ENCODE measurements at regions not wholly inside any gene's neighbourhood (a gene's known extent, or its start where the extent isn't known, plus 50 kb on each side); places are given as distances from the start of the nearest gene placed in this dataset.

GRCh38 chr2:192424243-192424642 lies 229.5 kb upstream of the TMEFF2 start:
- Mint-ChIP-seq H3K9me3 (peaks cover 0 to 12% (median 3%) of the 10 kb centered on the region in 7 donors), H3K27ac (no peak overlapping the region), H3K27me3 (ENCODE audit: low read depth in 3 of 3) (peaks cover 0 to 2% (median 0%) of the 10 kb centered on the region in 3 donors), H3K36me3 (no peaks in the 10 kb centered on the region), H3K4me3 (no peak overlapping the region), H3K4me1 (no peaks in the 10 kb centered on the region)
- H3K4me1 ChIP-seq (ENCODE audit: control insufficient read depth in 1 of 2, insufficient read depth in 2 of 2, low read length in 2 of 2), result no peaks in the 10 kb centered on the region
- no peaks in the 10 kb centered on the region for H4K20me1 ChIP-seq (ENCODE audit: insufficient read depth, low read length)
- H3K9ac ChIP-seq (ENCODE audit: insufficient read depth, low read length, poor library complexity, severe bottlenecking), result no peak overlapping the region
- peaks cover 9 to 12% of the 10 kb centered on the region in 2 donors for H3K9me3 ChIP-seq (replicated peaks in 1 of 2; ENCODE audit: control insufficient read depth in 1 of 2, insufficient read depth in 1 of 2, low read length in 2 of 2)
- H3K4me3 ChIP-seq (replicated peaks in 1 of 3; ENCODE audit: low read depth in 2 of 3, low read length in 3 of 3), result no peak overlapping the region
- H3K27me3 ChIP-seq (ENCODE audit: control insufficient read depth in 2 of 2, insufficient read depth in 2 of 2, low read length in 2 of 2), result no peaks in the 10 kb centered on the region
- H3K27ac ChIP-seq (ENCODE audit: low read depth in 1 of 2, low read length in 2 of 2), result no peak overlapping the region
- WGBS (ENCODE audit: insufficient coverage), result 94% methylated on average over 2 of the region's 4 CpGs
- intact Hi-C loops (cut with micrococcal nuclease), result no loop called here
- no peak overlapping the region for H2AFZ ChIP-seq (ENCODE audit: insufficient read depth, low read depth, low read length, poor library complexity, severe bottlenecking)
- no peaks in the 10 kb centered on the region for H3K36me3 ChIP-seq (replicated peaks in 1 of 2; ENCODE audit: control insufficient read depth in 1 of 2, insufficient read depth in 2 of 2, low read length in 2 of 2)
- no peaks in the 10 kb centered on the region for H3K79me2 ChIP-seq (ENCODE audit: insufficient read depth, low read length)
- H3K4me2 ChIP-seq (replicated peaks; ENCODE audit: extremely low read depth, low read length, poor library complexity, severe bottlenecking), result no peak overlapping the region
- DNase-seq, result no peak
- TF ChIP-seq CTCF (IDR thresholded peaks at IDR 0.05), result no peak

- Histone ChIP-seq H3K27ac (ENCODE audit: low read depth in 1 of 2, low read length in 2 of 2) (no peak overlapping the region), H3K4me2 (replicated peaks; ENCODE audit: extremely low read depth, low read length, poor library complexity, severe bottlenecking) (no peak overlapping the region), H3K36me3 (replicated peaks in 1 of 2; ENCODE audit: control insufficient read depth in 1 of 2, insufficient read depth in 2 of 2, low read length in 2 of 2) (no peaks in the 10 kb centered on the region), H3K4me1 (ENCODE audit: control insufficient read depth in 1 of 2, insufficient read depth in 2 of 2, low read length in 2 of 2) (no peaks in the 10 kb centered on the region), H3K27me3 (ENCODE audit: control insufficient read depth in 2 of 2, insufficient read depth in 2 of 2, low read length in 2 of 2) (no peaks in the 10 kb centered on the region), H3K79me2 (ENCODE audit: insufficient read depth, low read length) (no peaks in the 10 kb centered on the region), H3K4me3 (replicated peaks in 1 of 3; ENCODE audit: low read depth in 2 of 3, low read length in 3 of 3) (no peak overlapping the region), H4K20me1 (ENCODE audit: insufficient read depth, low read length) (no peaks in the 10 kb centered on the region), H3K9ac (ENCODE audit: insufficient read depth, low read length, poor library complexity, severe bottlenecking) (no peak overlapping the region), H2AFZ (ENCODE audit: insufficient read depth, low read depth, low read length, poor library complexity, severe bottlenecking) (no peak overlapping the region), H3K9me3 (replicated peaks in 1 of 2; ENCODE audit: control insufficient read depth in 1 of 2, insufficient read depth in 1 of 2, low read length in 2 of 2) (peaks cover 7 to 10% of the 10 kb centered on the region in 2 donors)
- intact Hi-C loops (cut with micrococcal nuclease), result no loop called here
- peaks cover 0 to 12% (median 5%) of the 10 kb centered on the region in 7 donors for H3K9me3 Mint-ChIP-seq
- no peak overlapping the region for H3K4me3 Mint-ChIP-seq
- H3K27ac Mint-ChIP-seq, result no peak overlapping the region
- WGBS (ENCODE audit: insufficient coverage), result no CpG with 5 or more reads among the region's 2 CpGs
- DNase-seq, result no peak
- H3K36me3 Mint-ChIP-seq, result no peaks in the 10 kb centered on the region
- H3K4me1 Mint-ChIP-seq, result no peaks in the 10 kb centered on the region
- TF ChIP-seq CTCF (IDR thresholded peaks at IDR 0.05), result no peak
- peaks cover 0 to 2% (median 0%) of the 10 kb centered on the region in 3 donors for H3K27me3 Mint-ChIP-seq (ENCODE audit: low read depth in 3 of 3)
These were observed 225.1 kb upstream of the TMEFF2 start for GRCh38 chr2:192419786-192420185.

Data from CD14-positive monocyte (primary cell).